ENCODE measurements at regions not wholly inside any gene's neighbourhood (a gene's known extent, or its start where the extent isn't known, plus 50 kb on each side); places are given as distances from the start of the nearest gene placed in this dataset.
A peak's percentile ranks its signal among the peaks of the same experiment; 100 is the strongest.

GRCh38 chr4:104418286-104418685, 76.4 kb downstream of the CXXC4 start:
- Histone ChIP-seq H3K27ac (ENCODE audit: low read depth, low read length) (no peak overlapping the region), H2AFZ (ENCODE audit: low read depth, low read length, poor library complexity, severe bottlenecking) (peak overlapping the region; percentile 24), H3K4me2 (ENCODE audit: low read length) (no peak overlapping the region), H3K36me3 (ENCODE audit: control insufficient read depth in 1 of 2, insufficient read depth in 2 of 2, low read length in 2 of 2) (no peaks in the 10 kb centered on the region), H3K27me3 (ENCODE audit: insufficient read depth, low read length) (no peaks in the 10 kb centered on the region), H3K9me3 (ENCODE audit: control insufficient read depth in 1 of 2, insufficient read depth in 1 of 2, low read depth in 1 of 2, low read length in 2 of 2) (no peaks in the 10 kb centered on the region), H3K4me3 (replicated peaks in 1 of 2; ENCODE audit: low read depth in 1 of 2, low read length in 2 of 2) (no peak overlapping the region), H3K9ac (ENCODE audit: low read length) (no peak overlapping the region), H3K9me2 (ENCODE audit: insufficient read depth) (peaks cover 3% of the 10 kb centered on the region; the same call in 1 of the 2 replicates), H4K20me1 (ENCODE audit: insufficient read depth) (no peaks in the 10 kb centered on the region), H3K4me1 (ENCODE audit: control insufficient read depth in 1 of 2, insufficient read depth in 2 of 2, low read length in 2 of 2) (peaks cover 0 to 8% of the 10 kb centered on the region in 2 experiments; a peak in 1 of 4 replicates), H3K79me2 (ENCODE audit: insufficient read depth, low read length) (no peaks in the 10 kb centered on the region)
- POLR2A ChIA-PET = no interaction called here
- CTCF ChIA-PET = no interaction called here
- ATAC-seq (no peak), DNase-seq (ENCODE audit: low read depth, low spot score) (peak; percentile 8)
- no TSS peak for BruUV-seq (replicated peaks)
- RAD21 ChIA-PET (ENCODE audit: low non-redundant PET in 1 of 2, low total read pairs in 2 of 2, uncharacterized antibody in 2 of 2, unreplicated experiment in 2 of 2) = no interaction called here
- no peak for TF ChIP-seq EZH2 (IDR thresholded peaks at IDR 0.05)
- no peak for TF ChIP-seq ZFX (IDR thresholded peaks at IDR 0.05)
- no peak; the same call in 1 of the 2 replicates for TF ChIP-seq FOSL1 (IDR thresholded peaks at IDR 0.05; ENCODE audit: low read depth)
- TF ChIP-seq ZBTB33 (IDR thresholded peaks at IDR 0.05; ENCODE audit: extremely low read depth, insufficient replicate concordance, low read length) = no peak
- no peak for TF ChIP-seq RAD21 (IDR thresholded peaks at IDR 0.05; ENCODE audit: low read depth)
- TF ChIP-seq ZNF274 (IDR thresholded peaks at IDR 0.05; ENCODE audit: low read depth, low read length) = no peak
- TF ChIP-seq SRF (IDR thresholded peaks at IDR 0.05; ENCODE audit: low read depth) = no peak
- no peak for TF ChIP-seq REST (IDR thresholded peaks at IDR 0.05; ENCODE audit: low read depth)
- intact Hi-C loops (cut with micrococcal nuclease) = no loop called here
